HUES64 (cell line): ENCODE measurements at regions not wholly inside any gene's neighbourhood (a gene's known extent, or its start where the extent isn't known, plus 50 kb on each side); places are given as distances from the start of the nearest gene placed in this dataset.
A peak's percentile ranks its signal among the peaks of the same experiment; 100 is the strongest.

Experiments used
- H3K27ac ChIP-seq: 2 replicates; pipeline ENCODE4 v1.7.0; 2013; ENCODE audit warnings: low read depth, low read length, inconsistent platforms
- H3K27me3 ChIP-seq: 2 replicates; pipeline ENCODE4 v1.6.1; 2013; ENCODE audit warnings: mild to moderate bottlenecking, low read length; ENCODE audit not compliant: insufficient read depth
- H3K36me3 ChIP-seq: 2 replicates; pipeline ENCODE4 v1.6.1; 2013; ENCODE audit warnings: mild to moderate bottlenecking, low read length; ENCODE audit not compliant: insufficient read depth
- H3K4me1 ChIP-seq: 2 replicates; pipeline ENCODE4 v1.6.1; 2013; ENCODE audit warnings: mild to moderate bottlenecking, low read length, moderate library complexity; ENCODE audit not compliant: insufficient read depth
- H3K4me3 ChIP-seq: 2 replicates; pipeline ENCODE4 v1.5.1; 2013; ENCODE audit warnings: mild to moderate bottlenecking, low read length, moderate library complexity
- H3K9ac ChIP-seq: 2 replicates; pipeline ENCODE4 v1.6.1; 2013; ENCODE audit warnings: mild to moderate bottlenecking, low read depth, low read length
- H3K9me3 ChIP-seq: 2 replicates; pipeline ENCODE4 v1.6.1; 2013; ENCODE audit warnings: low read depth, low read length; ENCODE audit not compliant: insufficient read depth
- WGBS: fragments of 150-250, 120-280 bp; methylation state at CpG from one replicate; pipeline ENCODE4 v1.1.7; 2013; ENCODE audit warnings: missing lambda C conversion rate; 5-methylcytosine and 5-hydroxymethylcytosine counted together

DNA sequence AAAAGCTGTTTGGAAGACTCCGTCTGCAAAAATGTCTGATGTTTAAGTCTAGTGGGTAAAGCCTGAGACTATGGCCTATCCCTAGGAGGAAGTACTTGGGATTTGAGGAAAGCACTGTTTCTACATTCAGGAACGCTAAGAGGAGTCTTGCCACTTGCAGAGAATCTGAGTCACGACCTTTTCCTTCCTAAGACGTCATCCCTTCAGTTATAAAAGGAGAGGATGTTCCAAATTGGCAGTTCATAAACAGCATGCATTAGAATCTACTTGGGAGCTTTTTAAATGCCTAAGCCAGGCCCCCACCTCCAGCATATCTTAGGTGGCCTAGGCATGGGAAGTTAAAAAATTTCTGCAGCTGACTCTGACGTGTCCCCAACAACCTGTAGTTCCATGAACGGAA, 125.9 kb downstream of the TTC32 start:
- H3K27ac ChIP-seq: no peak overlapping the region

DNA sequence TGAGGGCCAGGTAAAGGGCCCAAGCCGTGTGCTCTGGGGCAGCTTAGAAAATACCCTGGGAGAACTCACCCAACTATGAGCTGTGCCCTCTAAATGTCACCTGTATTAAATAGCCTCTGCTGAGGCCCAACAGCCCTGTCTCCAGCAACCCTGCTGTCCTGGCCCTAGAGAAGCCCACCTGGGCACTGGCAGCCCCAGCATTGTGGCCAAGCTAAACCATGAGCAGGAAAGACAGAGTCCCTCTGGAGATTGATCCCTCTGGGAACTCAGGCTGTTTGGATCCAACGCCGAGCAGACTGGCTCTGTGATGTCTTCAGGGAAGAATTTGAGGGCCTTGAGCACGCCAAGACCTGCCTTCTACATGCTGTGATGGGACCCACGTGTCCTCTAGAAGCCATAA, 126.5 kb downstream of the TTC32 start:
- Histone ChIP-seq H3K4me1 (peaks cover 20% of the 10 kb centered on the region), H3K4me3 (no peak overlapping the region)
- WGBS: 81% methylated on average over 5 of the region's 5 CpGs

More for the DNA sequence above, 125.9 kb downstream of the TTC32 start:
- H3K27me3 ChIP-seq: no peaks in the 10 kb centered on the region
- no peak overlapping the region for H3K9ac ChIP-seq
- peaks cover 20% of the 10 kb centered on the region for H3K4me1 ChIP-seq
- no peaks in the 10 kb centered on the region for H3K9me3 ChIP-seq
- no peaks in the 10 kb centered on the region for H3K36me3 ChIP-seq
- H3K4me3 ChIP-seq: no peak overlapping the region
- 86% methylated on average over 6 of the region's 6 CpGs for WGBS

GRCh38 chr2:19774805-19775176, 127.0 kb downstream of the TTC32 start:
- Histone ChIP-seq H3K9me3 (no peaks in the 10 kb centered on the region), H3K36me3 (no peaks in the 10 kb centered on the region), H3K27ac (peak overlapping the region; percentile 33; the same call in 1 of the 2 replicates), H3K27me3 (no peaks in the 10 kb centered on the region), H3K4me1 (peaks cover 20% of the 10 kb centered on the region), H3K9ac (no peak overlapping the region), H3K4me3 (no peak overlapping the region)
- WGBS: 48% methylated on average over 3 of the region's 3 CpGs

More for the DNA sequence above, 126.5 kb downstream of the TTC32 start:
- Histone ChIP-seq H3K9ac (no peak overlapping the region), H3K36me3 (no peaks in the 10 kb centered on the region), H3K9me3 (no peaks in the 10 kb centered on the region), H3K27ac (no peak overlapping the region), H3K27me3 (no peaks in the 10 kb centered on the region)

GRCh38 chr2:19772981-19773380, 128.8 kb downstream of the TTC32 start:
- Histone ChIP-seq H3K27me3 (no peaks in the 10 kb centered on the region), H3K9ac (no peak overlapping the region), H3K4me1 (peaks cover 22% of the 10 kb centered on the region), H3K4me3 (no peak overlapping the region), H3K27ac (no peak overlapping the region), H3K9me3 (no peaks in the 10 kb centered on the region), H3K36me3 (no peaks in the 10 kb centered on the region)
- 97% methylated on average over 3 of the region's 4 CpGs for WGBS

GRCh38 chr2:19769513-19769912, 132.3 kb downstream of the TTC32 start:
- H3K9me3 ChIP-seq: no peaks in the 10 kb centered on the region

DNA sequence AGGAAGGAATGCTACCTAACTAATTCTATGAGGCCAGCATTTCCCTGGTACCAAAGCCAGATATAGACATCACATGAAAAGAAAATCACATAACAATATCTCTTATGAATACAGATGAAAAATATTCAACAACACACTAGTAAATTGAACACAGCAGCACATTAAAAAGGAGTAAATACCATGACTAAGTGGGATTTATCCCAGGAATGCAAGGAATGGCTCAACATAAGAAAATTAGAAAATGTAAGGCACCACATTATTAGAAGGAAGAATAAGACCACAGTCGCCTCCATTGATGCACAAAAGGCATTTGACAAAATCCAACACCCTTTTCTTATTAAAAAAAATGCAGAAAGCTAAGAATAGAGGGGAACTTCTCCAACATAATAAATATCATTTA, 133.9 kb downstream of the TTC32 start:
- no peak overlapping the region for H3K4me3 ChIP-seq
- no peaks in the 10 kb centered on the region for H3K36me3 ChIP-seq
- no peak overlapping the region for H3K9ac ChIP-seq
- H3K4me1 ChIP-seq: peaks cover 4% of the 10 kb centered on the region; the same call in 1 of the 2 replicates
- no peaks in the 10 kb centered on the region for H3K9me3 ChIP-seq
- H3K27me3 ChIP-seq: no peaks in the 10 kb centered on the region
- no peak overlapping the region for H3K27ac ChIP-seq
- no CpG with 5 or more reads among the region's 1 CpG for WGBS

More at GRCh38 chr2:19769513-19769912, 132.3 kb downstream of the TTC32 start:
- H3K36me3 ChIP-seq: no peaks in the 10 kb centered on the region
- H3K4me1 ChIP-seq: peaks cover 12% of the 10 kb centered on the region
- H3K27me3 ChIP-seq: no peaks in the 10 kb centered on the region
- H3K4me3 ChIP-seq: no peak overlapping the region
- H3K27ac ChIP-seq: no peak overlapping the region
- no peak overlapping the region for H3K9ac ChIP-seq

DNA sequence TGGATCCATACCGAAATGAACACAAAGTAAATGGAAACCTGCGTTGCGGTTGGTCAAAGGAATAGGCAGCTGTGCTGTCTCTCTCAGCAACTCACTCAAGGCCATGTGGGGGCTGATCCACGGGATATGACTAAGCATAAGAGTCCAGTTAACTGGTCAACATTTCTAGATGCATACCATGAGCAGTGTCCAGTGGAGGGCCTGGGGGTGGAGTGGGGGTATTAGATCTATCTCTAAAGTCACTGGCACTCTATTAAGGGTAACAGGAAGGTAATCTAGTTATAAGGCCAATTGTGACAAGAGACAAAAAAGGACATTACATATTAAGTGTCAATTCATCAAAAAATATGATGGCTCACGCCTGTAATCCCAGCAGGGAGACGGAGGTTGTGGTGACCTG, 136.8 kb downstream of the TTC32 start:
- no peaks in the 10 kb centered on the region for H3K36me3 ChIP-seq
- H3K27ac ChIP-seq: no peak overlapping the region
- H3K9ac ChIP-seq: no peak overlapping the region
- H3K4me1 ChIP-seq: peaks cover 4% of the 10 kb centered on the region; the same call in 1 of the 2 replicates
- H3K9me3 ChIP-seq: no peaks in the 10 kb centered on the region
- no peaks in the 10 kb centered on the region for H3K27me3 ChIP-seq
- H3K4me3 ChIP-seq: no peak overlapping the region
- WGBS: 88% methylated on average over 6 of the region's 6 CpGs

DNA sequence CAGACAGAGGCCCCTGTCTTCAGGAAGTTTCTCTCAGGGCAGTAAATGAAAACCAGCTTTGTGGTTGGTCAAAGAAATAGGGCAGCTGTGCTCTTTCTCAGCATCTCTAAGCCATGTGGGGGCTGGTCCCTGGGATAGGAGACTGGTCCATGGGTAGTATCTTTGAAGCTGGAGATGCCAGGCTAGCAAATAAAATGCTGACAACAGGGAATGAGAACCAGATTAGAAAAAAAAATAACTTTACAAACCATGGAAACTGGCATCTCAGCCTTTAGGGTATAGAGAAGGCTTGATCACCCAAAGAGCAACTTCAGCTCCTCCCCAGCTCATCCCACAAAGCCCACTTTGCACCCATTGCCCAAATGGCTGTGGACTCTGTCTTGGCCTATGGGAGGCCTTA, 138.1 kb downstream of the TTC32 start:
- no peak overlapping the region for H3K4me3 ChIP-seq
- no peaks in the 10 kb centered on the region for H3K36me3 ChIP-seq
- H3K9me3 ChIP-seq: no peaks in the 10 kb centered on the region
- H3K27ac ChIP-seq: no peak overlapping the region
- H3K27me3 ChIP-seq: no peaks in the 10 kb centered on the region
- peaks cover 4% of the 10 kb centered on the region; the same call in 1 of the 2 replicates for H3K4me1 ChIP-seq
- H3K9ac ChIP-seq: no peak overlapping the region

DNA sequence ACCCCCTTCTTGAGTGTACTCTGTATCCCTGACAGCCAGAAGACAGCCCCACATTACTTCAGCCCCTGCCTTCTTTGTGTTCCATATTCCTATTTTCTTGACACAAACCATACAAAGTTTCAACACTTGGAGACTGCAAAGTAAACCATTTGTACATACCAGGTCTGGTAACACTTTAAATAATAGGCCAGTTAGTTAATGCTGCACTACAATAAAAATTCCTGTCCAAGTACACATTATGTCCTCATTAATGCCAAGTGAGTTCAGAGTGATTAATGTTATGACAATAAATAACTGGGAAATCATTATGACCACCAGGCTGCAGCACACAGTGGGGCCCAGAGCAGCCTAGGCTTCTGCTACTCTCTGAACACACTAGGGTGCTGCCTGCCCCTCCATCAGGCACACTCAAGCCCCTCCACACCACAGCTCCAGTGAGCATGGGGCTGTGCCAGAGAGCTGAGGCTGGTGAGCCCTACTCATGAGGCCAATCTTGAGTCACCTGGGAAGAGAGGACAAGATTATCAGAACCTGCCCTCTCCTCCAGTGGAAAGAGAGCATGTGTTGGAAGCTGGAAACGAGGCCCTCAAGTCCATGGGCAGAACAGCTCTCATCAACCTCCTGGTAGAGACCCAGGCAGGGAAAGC, 138.7 kb downstream of the TTC32 start:
- no peaks in the 10 kb centered on the region for H3K27me3 ChIP-seq
- H3K4me1 ChIP-seq: peaks cover 4% of the 10 kb centered on the region; the same call in 1 of the 2 replicates
- H3K4me3 ChIP-seq: no peak overlapping the region
- WGBS: 91% methylated on average over 1 of the region's 1 CpG
- no peaks in the 10 kb centered on the region for H3K9me3 ChIP-seq
- no peaks in the 10 kb centered on the region for H3K36me3 ChIP-seq
- no peak overlapping the region for H3K9ac ChIP-seq
- no peak overlapping the region for H3K27ac ChIP-seq

DNA sequence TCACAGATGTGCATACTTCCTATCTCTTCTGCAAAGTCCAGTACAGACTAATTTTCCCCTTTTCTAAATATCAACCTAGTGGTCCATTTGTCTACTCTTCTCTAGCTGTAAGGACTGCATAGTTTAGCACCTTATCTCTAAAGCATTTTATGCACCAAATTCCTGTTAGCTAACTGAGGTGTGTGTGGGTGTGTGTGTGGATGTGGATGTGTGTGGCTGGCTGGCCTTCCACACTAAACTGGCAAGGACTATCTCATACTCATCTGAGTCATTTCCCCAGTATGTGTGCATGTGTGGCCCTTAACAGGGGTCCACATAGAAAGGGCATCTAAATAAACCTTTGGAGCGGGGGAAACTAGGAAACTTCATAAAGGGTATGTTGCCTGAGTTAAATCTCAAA, 139.6 kb downstream of the TTC32 start:
- no peaks in the 10 kb centered on the region for H3K9me3 ChIP-seq
- H3K4me3 ChIP-seq: no peak overlapping the region
- no peak overlapping the region for H3K27ac ChIP-seq
- no peak overlapping the region for H3K9ac ChIP-seq
- no peaks in the 10 kb centered on the region for H3K4me1 ChIP-seq
- H3K36me3 ChIP-seq: no peaks in the 10 kb centered on the region
- no peaks in the 10 kb centered on the region for H3K27me3 ChIP-seq
- 97% methylated on average over 1 of the region's 1 CpG for WGBS

- WGBS: 75% methylated on average over 6 of the region's 6 CpGs
Measured at GRCh38 chr2:19759880-19760279, 141.9 kb downstream of the TTC32 start.

DNA sequence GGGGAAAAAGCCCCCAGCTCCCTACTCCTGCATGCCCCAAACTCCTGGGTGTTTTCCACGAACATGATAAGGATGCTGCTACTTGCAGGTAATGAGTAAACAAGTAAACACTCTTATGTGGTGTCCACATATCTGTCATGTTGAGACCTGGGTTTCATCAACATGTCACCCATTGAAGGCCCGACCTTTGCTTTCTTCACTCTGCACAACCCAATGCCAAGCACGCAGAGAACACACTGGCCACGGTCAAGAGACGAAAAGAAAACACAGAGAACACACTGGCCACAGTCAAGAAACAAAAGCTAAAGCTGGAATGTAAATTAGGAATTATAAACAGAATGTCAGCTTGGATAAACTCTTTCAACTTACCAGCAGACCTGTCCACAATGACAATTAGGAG, 143.1 kb downstream of the TTC32 start:
- Histone ChIP-seq H3K27me3 (no peaks in the 10 kb centered on the region), H3K36me3 (no peaks in the 10 kb centered on the region), H3K27ac (no peak overlapping the region), H3K9me3 (no peaks in the 10 kb centered on the region), H3K9ac (no peak overlapping the region), H3K4me3 (no peak overlapping the region), H3K4me1 (no peaks in the 10 kb centered on the region)
- WGBS: 95% methylated on average over 5 of the region's 5 CpGs

More at GRCh38 chr2:19759880-19760279, 141.9 kb downstream of the TTC32 start:
- Histone ChIP-seq H3K9me3 (no peaks in the 10 kb centered on the region), H3K4me3 (no peak overlapping the region), H3K4me1 (no peaks in the 10 kb centered on the region), H3K27ac (no peak overlapping the region), H3K27me3 (no peaks in the 10 kb centered on the region), H3K9ac (no peak overlapping the region), H3K36me3 (no peaks in the 10 kb centered on the region)
